CD14-positive monocyte (primary cell): ENCODE measurements at regions not wholly inside any gene's neighbourhood (a gene's known extent, or its start where the extent isn't known, plus 50 kb on each side); places are given as distances from the start of the nearest gene placed in this dataset.

Experiments
- DNase-seq, 3 donors: peaks; one replicate each; pipeline ENCODE4 v3.0.0-alpha.2; 2011 to 2022
- H2AFZ ChIP-seq: 2 replicates; pipeline ENCODE4 v1.6.0; 2012; ENCODE audit warnings: mild to moderate bottlenecking, low read depth, low read length, inconsistent platforms; ENCODE audit not compliant: insufficient read depth, poor library complexity, severe bottlenecking
- H3K27ac ChIP-seq, 2 donors: 1 replicate in 1 of 2; 2 replicates in 1 of 2; pipeline ENCODE4 v1.5.1; 2012 to 2013; ENCODE audit warnings: low read length in 2 of 2, control low read depth in 1 of 2, inconsistent platforms in 1 of 2, low read depth in 1 of 2, mild to moderate bottlenecking in 1 of 2
- H3K27me3 ChIP-seq, 2 donors: one replicate each; pipeline versions ENCODE4 v1.6.0 to v1.6.1; 2011 to 2013; ENCODE audit warnings: low read length in 2 of 2; ENCODE audit not compliant: control insufficient read depth in 2 of 2, insufficient read depth in 2 of 2
- H3K36me3 ChIP-seq, 2 donors: replicated peaks in 1 of 2; 1 replicate in 1 of 2; 2 replicates in 1 of 2; pipeline versions ENCODE4 v1.5.1 to v1.6.1; 2012 to 2013; ENCODE audit warnings: low read length in 2 of 2, control low read depth in 1 of 2, inconsistent platforms in 1 of 2, mild to moderate bottlenecking in 1 of 2; ENCODE audit not compliant: insufficient read depth in 2 of 2, control insufficient read depth in 1 of 2
- H3K4me1 ChIP-seq, 2 donors: 1 replicate in 1 of 2; 2 replicates in 1 of 2; pipeline versions ENCODE4 v1.5.1 to v1.6.1; 2012 to 2013; ENCODE audit warnings: low read length in 2 of 2, control low read depth in 1 of 2, inconsistent platforms in 1 of 2, mild to moderate bottlenecking in 1 of 2, moderate library complexity in 1 of 2; ENCODE audit not compliant: insufficient read depth in 2 of 2, control insufficient read depth in 1 of 2
- H3K4me2 ChIP-seq: replicated peaks from 2 replicates; pipeline ENCODE3; 2012; ENCODE audit warnings: low read length, moderate library complexity, mild to moderate bottlenecking; ENCODE audit not compliant: poor library complexity, severe bottlenecking; ENCODE audit errors: extremely low read depth
- H3K4me3 ChIP-seq, 3 experiments: fragments of 200-600 bp in 1 of 3; sonication (generic) in 1 of 3; replicated peaks in 1 of 3; 1 replicate in 2 of 3; 2 replicates in 1 of 3; pipeline ENCODE4 v1.5.1; 2011 to 2013; ENCODE audit warnings: low read length in 3 of 3, mild to moderate bottlenecking in 3 of 3, control low read depth in 2 of 3, low read depth in 2 of 3, inconsistent platforms in 1 of 3, moderate library complexity in 1 of 3
- H3K79me2 ChIP-seq: 2 replicates; pipeline ENCODE4 v1.6.0; 2012; ENCODE audit warnings: mild to moderate bottlenecking, control low read depth, inconsistent platforms, low read length, moderate library complexity; ENCODE audit not compliant: insufficient read depth
- H3K9ac ChIP-seq: 2 replicates; pipeline ENCODE4 v1.6.0; 2017; ENCODE audit warnings: low read length, mild to moderate bottlenecking; ENCODE audit not compliant: insufficient read depth, poor library complexity, severe bottlenecking
- H3K9me3 ChIP-seq, 2 donors: replicated peaks in 1 of 2; 1 replicate in 1 of 2; 2 replicates in 1 of 2; pipeline versions ENCODE4 v1.5.1 to v1.6.1; 2012 to 2013; ENCODE audit warnings: low read length in 2 of 2, control low read depth in 1 of 2; ENCODE audit not compliant: control insufficient read depth in 1 of 2, insufficient read depth in 1 of 2
- H4K20me1 ChIP-seq: 2 replicates; pipeline ENCODE4 v1.6.0; 2012; ENCODE audit warnings: mild to moderate bottlenecking, low read length, control low read depth, moderate library complexity; ENCODE audit not compliant: insufficient read depth
- H3K27ac Mint-ChIP-seq, 7 donors: one replicate each; pipeline ENCODE4 v1.8.0; 2020; ENCODE audit warnings: mild to moderate bottlenecking in 7 of 7, mixed read lengths in 7 of 7, moderate library complexity in 6 of 7, inconsistent platforms in 2 of 7
- H3K27me3 Mint-ChIP-seq, 3 donors: one replicate each; pipeline ENCODE4 v1.8.0; 2021 to 2022; ENCODE audit warnings: low read depth in 3 of 3, mild to moderate bottlenecking in 3 of 3, mixed read lengths in 3 of 3, moderate library complexity in 3 of 3, inconsistent platforms in 1 of 3
- H3K36me3 Mint-ChIP-seq, 2 donors: one replicate each; pipeline ENCODE4 v1.8.0; 2020; ENCODE audit warnings: mixed read lengths in 2 of 2, inconsistent platforms in 1 of 2, mild to moderate bottlenecking in 1 of 2
- H3K4me1 Mint-ChIP-seq: one replicate; pipeline ENCODE4 v1.8.0; 2020; ENCODE audit warnings: mild to moderate bottlenecking, mixed read lengths
- H3K4me3 Mint-ChIP-seq, 2 donors: one replicate each; pipeline ENCODE4 v1.8.0; 2020; ENCODE audit warnings: mild to moderate bottlenecking in 2 of 2, mixed read lengths in 2 of 2, moderate library complexity in 1 of 2
- H3K9me3 Mint-ChIP-seq, 7 donors: one replicate each; pipeline ENCODE4 v1.8.0; 2020 to 2022; ENCODE audit warnings: mixed read lengths in 7 of 7, mild to moderate bottlenecking in 6 of 7, moderate library complexity in 6 of 7, inconsistent platforms in 2 of 7
- intact Hi-C, 2 donors: fragments of 100-400 bp; cut with micrococcal nuclease; formaldehyde crosslinking; loops; one replicate each; pipeline versions ENCODE4 v1.15.0 to v1.15.1; 2023
- TF ChIP-seq, protein P1 (sequence below): fragments of 200-600 bp; IDR thresholded peaks from one replicate; pipeline ENCODE4 v1.8.0; 2022; ENCODE audit warnings: antibody characterized with exemption, mild to moderate bottlenecking

DNA sequence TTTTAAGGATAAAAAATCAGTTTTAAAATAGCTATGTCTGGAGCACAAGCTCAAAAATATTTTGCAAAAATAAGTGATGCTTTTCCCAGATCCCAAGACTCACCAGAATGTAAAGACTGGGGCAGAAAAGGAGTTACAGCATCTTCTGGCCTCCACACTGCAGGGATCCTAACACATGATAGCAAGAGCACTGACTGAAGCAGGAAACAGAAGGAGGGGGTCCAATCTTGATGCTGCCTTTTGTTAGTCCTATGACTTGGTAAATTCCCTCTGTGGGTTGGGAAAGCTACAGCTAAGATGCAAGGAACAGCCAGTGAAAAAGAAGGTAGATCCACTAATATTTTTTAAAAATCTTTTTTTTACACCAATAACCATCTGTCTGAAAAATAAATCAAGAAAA is 54.2 kb upstream of the TNR start:
- no peaks in the 10 kb centered on the region for H3K9me3 ChIP-seq
- no peaks in the 10 kb centered on the region for H3K36me3 Mint-ChIP-seq
- H3K4me3 ChIP-seq: no peak overlapping the region
- H3K27me3 ChIP-seq: no peaks in the 10 kb centered on the region
- no peaks in the 10 kb centered on the region for H3K4me1 Mint-ChIP-seq
- no peaks in the 10 kb centered on the region for H3K4me1 ChIP-seq
- DNase-seq: no peak
- no peaks in the 10 kb centered on the region for H4K20me1 ChIP-seq
- H3K4me2 ChIP-seq: no peak overlapping the region
- TF ChIP-seq, protein P1, sequence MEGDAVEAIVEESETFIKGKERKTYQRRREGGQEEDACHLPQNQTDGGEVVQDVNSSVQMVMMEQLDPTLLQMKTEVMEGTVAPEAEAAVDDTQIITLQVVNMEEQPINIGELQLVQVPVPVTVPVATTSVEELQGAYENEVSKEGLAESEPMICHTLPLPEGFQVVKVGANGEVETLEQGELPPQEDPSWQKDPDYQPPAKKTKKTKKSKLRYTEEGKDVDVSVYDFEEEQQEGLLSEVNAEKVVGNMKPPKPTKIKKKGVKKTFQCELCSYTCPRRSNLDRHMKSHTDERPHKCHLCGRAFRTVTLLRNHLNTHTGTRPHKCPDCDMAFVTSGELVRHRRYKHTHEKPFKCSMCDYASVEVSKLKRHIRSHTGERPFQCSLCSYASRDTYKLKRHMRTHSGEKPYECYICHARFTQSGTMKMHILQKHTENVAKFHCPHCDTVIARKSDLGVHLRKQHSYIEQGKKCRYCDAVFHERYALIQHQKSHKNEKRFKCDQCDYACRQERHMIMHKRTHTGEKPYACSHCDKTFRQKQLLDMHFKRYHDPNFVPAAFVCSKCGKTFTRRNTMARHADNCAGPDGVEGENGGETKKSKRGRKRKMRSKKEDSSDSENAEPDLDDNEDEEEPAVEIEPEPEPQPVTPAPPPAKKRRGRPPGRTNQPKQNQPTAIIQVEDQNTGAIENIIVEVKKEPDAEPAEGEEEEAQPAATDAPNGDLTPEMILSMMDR: no peak
- no peak overlapping the region for H3K27ac Mint-ChIP-seq
- H3K27ac ChIP-seq: no peak overlapping the region
- intact Hi-C loops: no loop called here
- no peak overlapping the region for H2AFZ ChIP-seq
- H3K9me3 Mint-ChIP-seq: peaks cover 0 to 5% (median 3%) of the 10 kb centered on the region in 7 donors
- no peak overlapping the region for H3K9ac ChIP-seq
- no peak overlapping the region for H3K4me3 Mint-ChIP-seq
- H3K79me2 ChIP-seq: no peaks in the 10 kb centered on the region
- peaks cover 2 to 4% (median 4%) of the 10 kb centered on the region in 3 donors for H3K27me3 Mint-ChIP-seq
- no peaks in the 10 kb centered on the region for H3K36me3 ChIP-seq

DNA sequence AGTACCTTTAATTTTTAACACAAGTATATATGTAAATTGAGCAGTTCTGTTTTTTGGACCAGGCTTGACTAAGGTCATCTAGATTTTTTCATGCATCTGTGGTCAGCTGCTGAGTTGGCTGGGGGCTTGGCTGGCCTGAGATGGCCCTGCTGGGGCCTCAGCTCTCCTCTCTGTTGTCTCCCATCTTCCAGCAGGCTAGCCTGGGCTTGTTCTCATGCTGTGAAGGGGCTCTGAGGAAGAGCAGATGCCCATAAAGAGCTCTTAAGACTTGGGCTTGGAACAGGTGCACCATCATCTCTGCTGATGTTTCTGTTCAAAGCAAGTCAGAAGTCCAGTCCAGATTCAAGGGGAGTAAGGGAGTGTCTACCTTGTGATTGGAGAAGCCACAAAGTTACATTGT is 51.2 kb upstream of the TNR start:
- Histone ChIP-seq H3K9ac (no peak overlapping the region), H3K4me1 (no peaks in the 10 kb centered on the region), H3K9me3 (no peaks in the 10 kb centered on the region), H3K27ac (no peak overlapping the region), H3K4me2 (no peak overlapping the region), H3K36me3 (no peaks in the 10 kb centered on the region), H4K20me1 (no peaks in the 10 kb centered on the region), H3K79me2 (no peaks in the 10 kb centered on the region), H3K4me3 (no peak overlapping the region), H2AFZ (no peak overlapping the region), H3K27me3 (no peaks in the 10 kb centered on the region)
- H3K36me3 Mint-ChIP-seq: no peaks in the 10 kb centered on the region
- H3K27ac Mint-ChIP-seq: no peak overlapping the region
- no peaks in the 10 kb centered on the region for H3K4me1 Mint-ChIP-seq
- H3K9me3 Mint-ChIP-seq: peaks cover 1 to 8% (median 3%) of the 10 kb centered on the region in 7 donors
- peaks cover 2 to 6% (median 2%) of the 10 kb centered on the region in 3 donors for H3K27me3 Mint-ChIP-seq
- TF ChIP-seq, protein P1: no peak
- no peak overlapping the region for H3K4me3 Mint-ChIP-seq
- DNase-seq: no peak
- intact Hi-C loops: no loop called here
